ENCODE measurements at regions not wholly inside any gene's neighbourhood (a gene's known extent, or its start where the extent isn't known, plus 50 kb on each side); places are given as distances from the start of the nearest gene placed in this dataset.

- 82 to 88% methylated on average over 3 of the region's 3 CpGs for WGBS, 2 donors
- TF ChIP-seq EP300 (IDR thresholded peaks at IDR 0.05), result no peak
- TF ChIP-seq, protein P1, sequence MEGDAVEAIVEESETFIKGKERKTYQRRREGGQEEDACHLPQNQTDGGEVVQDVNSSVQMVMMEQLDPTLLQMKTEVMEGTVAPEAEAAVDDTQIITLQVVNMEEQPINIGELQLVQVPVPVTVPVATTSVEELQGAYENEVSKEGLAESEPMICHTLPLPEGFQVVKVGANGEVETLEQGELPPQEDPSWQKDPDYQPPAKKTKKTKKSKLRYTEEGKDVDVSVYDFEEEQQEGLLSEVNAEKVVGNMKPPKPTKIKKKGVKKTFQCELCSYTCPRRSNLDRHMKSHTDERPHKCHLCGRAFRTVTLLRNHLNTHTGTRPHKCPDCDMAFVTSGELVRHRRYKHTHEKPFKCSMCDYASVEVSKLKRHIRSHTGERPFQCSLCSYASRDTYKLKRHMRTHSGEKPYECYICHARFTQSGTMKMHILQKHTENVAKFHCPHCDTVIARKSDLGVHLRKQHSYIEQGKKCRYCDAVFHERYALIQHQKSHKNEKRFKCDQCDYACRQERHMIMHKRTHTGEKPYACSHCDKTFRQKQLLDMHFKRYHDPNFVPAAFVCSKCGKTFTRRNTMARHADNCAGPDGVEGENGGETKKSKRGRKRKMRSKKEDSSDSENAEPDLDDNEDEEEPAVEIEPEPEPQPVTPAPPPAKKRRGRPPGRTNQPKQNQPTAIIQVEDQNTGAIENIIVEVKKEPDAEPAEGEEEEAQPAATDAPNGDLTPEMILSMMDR (IDR thresholded peaks at IDR 0.05), result no peak
- no peak for TF ChIP-seq POLR2A (IDR thresholded peaks at IDR 0.05)
- no peak for TF ChIP-seq POLR2AphosphoS5 (IDR thresholded peaks at IDR 0.05)
- H3K9me3 ChIP-seq, result no peaks in the 10 kb centered on the region
- H3K27me3 ChIP-seq, result no peaks in the 10 kb centered on the region
- no peak for DNase-seq
- no peak overlapping the region for H3K4me3 ChIP-seq
- no peak overlapping the region for H3K27ac ChIP-seq
- intact Hi-C loops (cut with DNase I), result no loop called here
- H3K36me3 ChIP-seq, result no peaks in the 10 kb centered on the region
- H3K4me1 ChIP-seq, result peaks cover 0 to 6% (median 0%) of the 10 kb centered on the region in 4 donors
Observed at GRCh38 chr12:78802593-78802992, 62.0 kb upstream of the SYT1 start.

DNA sequence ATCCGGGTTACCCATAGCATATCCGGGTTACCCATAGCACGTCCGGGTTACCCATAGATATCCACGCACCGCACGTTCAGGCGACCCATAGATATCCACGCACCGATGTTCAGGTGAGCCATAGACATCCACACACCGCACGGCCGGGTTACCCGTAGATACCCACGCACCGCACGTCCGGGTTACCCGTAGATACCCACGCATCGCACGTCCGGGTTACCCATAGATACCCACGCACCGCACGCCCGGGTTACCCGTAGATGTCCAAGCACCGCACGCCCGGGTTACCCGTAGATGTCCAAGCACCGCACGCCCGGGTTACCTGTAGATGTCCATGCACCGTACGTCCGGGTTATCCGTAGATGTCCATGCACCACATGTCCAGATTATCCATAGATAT, 60.3 kb upstream of the SYT1 start:
- Histone ChIP-seq H3K27ac (no peak overlapping the region), H3K9me3 (no peaks in the 10 kb centered on the region), H3K4me1 (peaks cover 0 to 6% (median 0%) of the 10 kb centered on the region in 4 donors), H3K36me3 (no peaks in the 10 kb centered on the region), H3K4me3 (no peak overlapping the region), H3K27me3 (no peaks in the 10 kb centered on the region)
- intact Hi-C loops (cut with DNase I), result no loop called here
- WGBS, 2 donors, result 94 to 97% methylated on average over 39 of the region's 39 CpGs
- TF ChIP-seq EP300 (IDR thresholded peaks at IDR 0.05) (no peak), POLR2AphosphoS5 (IDR thresholded peaks at IDR 0.05) (no peak), POLR2A (IDR thresholded peaks at IDR 0.05) (no peak)
- TF ChIP-seq, protein P1 (IDR thresholded peaks at IDR 0.05), result no peak
- DNase-seq, result no peak
